Inflammatory macrophage (primary cell): ENCODE measurements at regions not wholly inside any gene's neighbourhood (a gene's known extent, or its start where the extent isn't known, plus 50 kb on each side); places are given as distances from the start of the nearest gene placed in this dataset.

Source experiments
- DNase-seq, 2 donors: peaks; one replicate each; pipeline ENCODE4 v3.0.0-alpha.2; 2020 to 2022

GRCh38 chr5:148951612-148952011, 111.2 kb downstream of the SH3TC2 start:
- DNase-seq = no peak

GRCh38 chr5:148952097-148952867, 110.6 kb downstream of the SH3TC2 start:
- DNase-seq = no peak

GRCh38 chr5:148953711-148954110, 109.2 kb downstream of the SH3TC2 start:
- no peak for DNase-seq
